Liver (tissue), 3 donors: ENCODE measurements at regions not wholly inside any gene's neighbourhood (a gene's known extent, or its start where the extent isn't known, plus 50 kb on each side); places are given as distances from the start of the nearest gene placed in this dataset.

ENCODE experiments used
- FOXA1 ChIP-seq: IDR thresholded peaks from 2 replicates; pipeline ENCODE4 v1.6.1; 2016; ENCODE audit warnings: antibody characterized with exemption
- GABPA ChIP-seq, 2 donors: IDR thresholded peaks in 1 of 2; conservative IDR thresholded peaks in 1 of 2; 2 replicates each; pipeline ENCODE4 v1.6.1; 2016; ENCODE audit warnings: antibody characterized with exemption in 2 of 2, mild to moderate bottlenecking in 1 of 2, moderate library complexity in 1 of 2
- JUND ChIP-seq, 2 donors: IDR thresholded peaks; 2 replicates each; pipeline ENCODE4 v1.6.1; 2016; ENCODE audit warnings: antibody characterized with exemption in 2 of 2
- MAX ChIP-seq: IDR thresholded peaks from 2 replicates; pipeline ENCODE4 v1.6.1; 2016; ENCODE audit warnings: antibody characterized with exemption
- NR2F2 ChIP-seq: IDR thresholded peaks from 2 replicates; pipeline ENCODE4 v1.6.1; 2016; ENCODE audit warnings: antibody characterized with exemption
- RAD21 ChIP-seq, 2 donors: IDR thresholded peaks; 2 replicates each; pipeline ENCODE4 v1.6.1; 2016; ENCODE audit warnings: antibody characterized with exemption in 2 of 2, mild to moderate bottlenecking in 2 of 2
- REST ChIP-seq: IDR thresholded peaks from 2 replicates; pipeline ENCODE4 v1.6.1; 2016; ENCODE audit warnings: antibody characterized with exemption, mild to moderate bottlenecking
- SP1 ChIP-seq: IDR thresholded peaks from 2 replicates; pipeline ENCODE4 v1.6.1; 2018; ENCODE audit warnings: antibody characterized with exemption, mild to moderate bottlenecking
- YY1 ChIP-seq: IDR thresholded peaks from 2 replicates; pipeline ENCODE4 v1.6.1; 2016; ENCODE audit warnings: antibody characterized with exemption, mild to moderate bottlenecking
- ZBTB33 ChIP-seq: IDR thresholded peaks from 2 replicates; pipeline ENCODE4 v1.6.1; 2016; ENCODE audit warnings: antibody characterized with exemption
- TF ChIP-seq, protein P1 (sequence below): fragments of 150-350 bp; IDR thresholded peaks from 2 replicates; pipeline ENCODE4 v1.5.1; 2017; ENCODE audit warnings: improper control_type of control experiment, low read depth, low read length; ENCODE audit not compliant: missing input control
- donor health status: healthy.
- donor health status: healthy.

DNA sequence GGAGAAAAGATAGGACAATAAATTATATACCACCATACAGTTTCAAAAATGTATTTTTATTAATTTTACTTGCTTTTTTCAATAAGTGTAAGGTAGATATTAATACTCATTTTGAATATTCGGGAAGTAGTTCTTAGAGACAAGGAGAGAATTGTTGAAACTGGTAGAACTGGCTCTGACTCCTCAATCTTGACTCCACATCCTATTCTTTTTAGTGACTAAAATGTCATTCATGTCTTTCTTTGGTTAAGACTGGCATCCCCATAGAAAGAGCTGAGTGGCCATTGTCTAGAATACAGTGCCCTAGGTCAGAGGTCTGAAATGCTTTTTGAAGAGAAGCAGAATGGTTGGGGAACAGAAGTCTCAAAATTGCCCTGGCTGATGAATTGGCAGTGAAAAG, 177.6 kb upstream of the LRIG3 start:
- TF ChIP-seq, protein P1, sequence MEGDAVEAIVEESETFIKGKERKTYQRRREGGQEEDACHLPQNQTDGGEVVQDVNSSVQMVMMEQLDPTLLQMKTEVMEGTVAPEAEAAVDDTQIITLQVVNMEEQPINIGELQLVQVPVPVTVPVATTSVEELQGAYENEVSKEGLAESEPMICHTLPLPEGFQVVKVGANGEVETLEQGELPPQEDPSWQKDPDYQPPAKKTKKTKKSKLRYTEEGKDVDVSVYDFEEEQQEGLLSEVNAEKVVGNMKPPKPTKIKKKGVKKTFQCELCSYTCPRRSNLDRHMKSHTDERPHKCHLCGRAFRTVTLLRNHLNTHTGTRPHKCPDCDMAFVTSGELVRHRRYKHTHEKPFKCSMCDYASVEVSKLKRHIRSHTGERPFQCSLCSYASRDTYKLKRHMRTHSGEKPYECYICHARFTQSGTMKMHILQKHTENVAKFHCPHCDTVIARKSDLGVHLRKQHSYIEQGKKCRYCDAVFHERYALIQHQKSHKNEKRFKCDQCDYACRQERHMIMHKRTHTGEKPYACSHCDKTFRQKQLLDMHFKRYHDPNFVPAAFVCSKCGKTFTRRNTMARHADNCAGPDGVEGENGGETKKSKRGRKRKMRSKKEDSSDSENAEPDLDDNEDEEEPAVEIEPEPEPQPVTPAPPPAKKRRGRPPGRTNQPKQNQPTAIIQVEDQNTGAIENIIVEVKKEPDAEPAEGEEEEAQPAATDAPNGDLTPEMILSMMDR: no peak
- TF ChIP-seq GABPA (IDR thresholded peaks at IDR 0.05 in 1 of 2, conservative IDR thresholded peaks at IDR 0.05 in 1 of 2) (no peak), RAD21 (IDR thresholded peaks at IDR 0.05) (no peak), SP1 (no peak), YY1 (no peak), ZBTB33 (no peak), MAX (no peak), REST (no peak), NR2F2 (no peak), JUND (IDR thresholded peaks at IDR 0.05) (no peak), FOXA1 (no peak)
